RKO (cell line): ENCODE measurements at regions not wholly inside any gene's neighbourhood (a gene's known extent, or its start where the extent isn't known, plus 50 kb on each side); places are given as distances from the start of the nearest gene placed in this dataset.
A peak's percentile ranks its signal among the peaks of the same experiment; 100 is the strongest.

Experiments
- DNase-seq: peaks from one replicate; pipeline ENCODE4 v3.0.0-alpha.2; 2016; ENCODE audit warnings: low spot score

GRCh38 chr5:67405101-67405364, 208.4 kb upstream of the CD180 start:
- DNase-seq: no peak

DNA sequence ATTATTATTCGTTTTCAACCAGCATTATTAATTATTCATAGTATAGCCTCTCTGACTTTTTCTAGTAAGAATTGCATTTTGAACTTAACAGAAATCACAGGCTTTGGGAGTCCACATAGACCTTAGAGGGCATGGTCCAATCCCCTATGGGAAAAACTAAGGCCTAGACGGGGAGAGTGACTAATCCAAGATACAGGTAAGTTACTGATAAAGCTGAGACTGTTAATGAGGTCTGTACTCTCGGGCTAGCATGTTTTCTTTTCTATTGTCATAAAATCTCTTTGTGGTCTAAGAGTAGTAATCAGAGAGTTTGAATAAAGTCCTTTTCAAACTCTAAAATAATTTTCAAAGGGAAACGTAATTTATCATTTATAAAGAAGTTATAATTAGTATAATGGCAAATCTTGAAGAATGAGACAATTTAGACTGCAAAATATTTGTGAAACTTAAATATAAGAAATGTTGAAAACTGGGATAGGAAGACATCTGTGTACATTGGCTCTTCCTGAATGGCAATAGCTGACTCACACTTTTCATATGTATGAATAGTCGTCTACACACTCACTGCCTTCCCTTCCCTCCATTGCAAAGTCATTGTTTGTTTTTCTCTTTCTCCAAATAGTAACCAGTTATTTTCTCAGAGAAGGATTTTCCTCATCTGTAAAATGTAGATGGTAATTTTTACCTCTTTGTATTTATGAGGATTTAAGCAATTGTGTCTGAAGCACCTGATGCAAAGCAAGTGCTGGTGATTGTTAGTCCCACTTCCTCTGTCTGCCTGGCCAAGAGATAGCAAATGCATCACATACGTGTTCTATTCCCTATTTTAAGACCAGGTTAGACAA, 207.9 kb upstream of the CD180 start:
- peak; percentile 15 for DNase-seq

DNA sequence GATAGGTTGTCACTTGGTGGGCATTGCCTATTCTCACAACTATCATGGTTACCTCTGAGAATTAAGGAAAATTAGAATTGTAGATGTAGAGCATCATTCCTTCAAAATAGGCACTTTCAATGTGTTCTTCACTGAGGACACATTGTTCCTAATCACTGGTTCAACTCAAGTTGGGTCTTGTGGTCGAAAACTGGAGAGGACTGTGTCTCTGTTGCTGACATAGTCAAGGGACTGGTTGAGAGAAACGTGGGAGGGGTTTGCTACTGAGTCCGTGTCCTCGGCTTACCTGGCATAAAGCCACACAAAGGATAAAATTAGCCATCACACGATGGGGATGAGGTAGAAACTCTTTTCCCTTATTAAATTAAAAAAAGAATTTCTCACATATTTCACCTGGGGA, 205.9 kb upstream of the CD180 start:
- DNase-seq: no peak

- no peak for DNase-seq
These were observed 204.6 kb upstream of the CD180 start for GRCh38 chr5:67401172-67401571.

DNA sequence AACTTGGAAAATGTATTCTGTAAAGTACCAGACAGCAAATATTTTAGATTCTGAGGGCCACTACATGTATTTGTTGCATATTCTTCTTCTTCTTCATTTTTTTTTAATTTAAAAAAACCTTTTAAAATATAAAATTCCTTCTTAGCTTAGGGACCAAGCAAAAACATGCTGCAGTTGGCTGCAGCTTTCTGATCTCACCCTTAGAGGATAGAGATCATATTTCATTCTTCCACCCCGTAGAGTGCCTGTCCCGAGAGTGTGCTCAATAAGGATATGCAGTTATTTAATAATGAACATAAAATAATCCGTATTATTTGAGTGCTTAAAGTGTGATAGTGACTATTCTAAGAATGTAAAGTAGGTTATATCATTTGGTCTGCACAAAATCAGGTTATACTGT, 204.2 kb upstream of the CD180 start:
- DNase-seq: no peak

DNA sequence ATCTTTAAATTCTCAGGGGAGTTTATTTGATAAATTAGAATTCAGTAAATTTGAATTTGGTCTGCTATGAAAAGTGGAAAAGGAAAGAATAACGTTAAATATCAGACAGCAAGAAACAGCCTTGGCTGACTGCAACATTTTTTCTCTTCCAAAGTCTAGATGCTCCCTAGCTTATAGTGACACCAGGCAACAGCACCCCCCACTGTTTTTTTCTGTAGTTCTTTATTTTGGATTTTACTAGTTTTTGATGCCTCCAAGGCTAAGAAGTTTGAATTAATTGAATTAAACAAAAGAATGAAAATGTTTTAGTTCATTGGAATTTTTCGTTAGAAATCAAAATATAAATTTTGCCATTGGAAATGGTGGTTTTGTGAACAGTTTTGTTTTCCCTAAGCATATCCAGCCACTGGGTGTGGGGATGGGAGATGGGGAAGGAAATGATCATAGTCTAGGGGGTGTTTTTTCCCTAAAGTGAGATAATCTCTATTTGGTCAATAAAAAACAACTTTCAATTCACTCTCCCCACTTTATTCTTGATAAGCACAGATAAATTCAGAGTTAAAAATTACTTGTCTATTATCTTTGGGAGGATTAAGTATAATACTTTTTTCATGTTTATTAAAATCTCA, 199.3 kb upstream of the CD180 start:
- DNase-seq: no peak

- no peak for DNase-seq
These were observed 196.6 kb upstream of the CD180 start for GRCh38 chr5:67393211-67393610.

GRCh38 chr5:67390935-67391334, 194.3 kb upstream of the CD180 start:
- DNase-seq: no peak

GRCh38 chr5:67383451-67383850, 186.9 kb upstream of the CD180 start:
- no peak for DNase-seq

GRCh38 chr5:67381236-67381880, 184.8 kb upstream of the CD180 start:
- DNase-seq: no peak

- no peak for DNase-seq
These were observed 183.8 kb upstream of the CD180 start for GRCh38 chr5:67380431-67380830.

- no peak for DNase-seq
These were observed 183.2 kb upstream of the CD180 start for GRCh38 chr5:67379753-67380152.

DNA sequence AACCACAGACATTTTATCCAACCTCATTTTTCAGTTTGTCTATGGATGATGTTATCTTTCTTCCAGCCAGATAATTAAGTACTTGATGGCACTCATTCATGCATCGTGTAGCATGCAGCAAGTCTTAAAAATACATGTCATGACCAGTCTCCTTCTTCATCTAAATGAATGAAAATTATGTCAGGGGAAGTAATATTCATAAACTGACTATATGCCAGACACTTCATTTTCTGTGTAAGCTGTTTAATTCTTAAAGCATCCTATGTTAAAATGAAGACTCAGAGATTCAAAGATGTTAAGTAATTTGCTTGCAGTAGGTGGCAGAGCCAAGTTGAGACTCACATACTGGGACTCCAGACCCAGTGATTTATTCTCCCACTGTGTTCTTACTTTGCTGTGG, 181.7 kb upstream of the CD180 start:
- DNase-seq: no peak

GRCh38 chr5:67377631-67378030, 181.0 kb upstream of the CD180 start:
- DNase-seq: no peak

DNA sequence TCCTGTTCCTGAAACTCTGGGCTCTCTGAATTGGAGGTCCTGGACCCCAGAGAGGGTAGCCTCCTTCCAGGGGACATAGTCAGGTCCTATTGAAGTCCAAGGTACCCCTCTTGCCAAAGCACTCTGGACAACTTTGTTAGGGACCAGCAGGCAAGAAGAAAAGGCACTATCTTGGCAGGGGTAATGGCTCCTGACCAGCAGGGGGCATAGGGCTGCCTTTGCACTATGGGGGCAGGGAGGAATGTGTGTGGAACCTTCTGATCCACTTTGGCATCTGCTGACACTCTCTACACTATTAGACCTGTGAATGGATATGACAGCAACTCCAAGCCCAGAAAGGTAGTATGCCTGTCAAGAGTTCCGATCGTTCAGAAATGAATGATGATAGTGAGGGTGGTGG, 179.0 kb upstream of the CD180 start:
- DNase-seq: no peak

GRCh38 chr5:67374378-67374777, 177.8 kb upstream of the CD180 start:
- no peak for DNase-seq

GRCh38 chr5:67373518-67373917, 176.9 kb upstream of the CD180 start:
- DNase-seq: no peak

GRCh38 chr5:67372887-67373286, 176.3 kb upstream of the CD180 start:
- no peak for DNase-seq

GRCh38 chr5:67371924-67372323, 175.3 kb upstream of the CD180 start:
- DNase-seq: no peak

GRCh38 chr5:67366691-67367395, 170.2 kb upstream of the CD180 start:
- DNase-seq: no peak

DNA sequence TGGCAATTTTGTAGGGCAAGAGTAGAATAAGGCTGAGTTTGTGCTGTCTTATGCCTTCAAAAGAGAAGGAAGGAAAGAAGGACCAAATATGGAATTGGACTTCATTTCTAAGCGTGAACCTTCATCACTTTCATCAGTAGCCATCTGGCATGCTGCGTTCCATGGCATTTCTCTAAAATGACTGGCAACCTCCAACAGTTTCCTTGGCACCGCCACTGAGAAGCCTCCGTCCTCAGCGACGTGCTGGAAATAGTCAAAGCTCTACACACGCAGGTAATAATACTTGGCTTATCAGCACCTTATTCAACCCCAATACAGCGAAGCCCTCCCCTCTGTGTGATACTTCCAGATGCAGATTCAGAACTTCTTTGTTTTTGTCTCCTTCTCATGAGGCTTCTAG, 169.7 kb upstream of the CD180 start:
- no peak for DNase-seq

DNA sequence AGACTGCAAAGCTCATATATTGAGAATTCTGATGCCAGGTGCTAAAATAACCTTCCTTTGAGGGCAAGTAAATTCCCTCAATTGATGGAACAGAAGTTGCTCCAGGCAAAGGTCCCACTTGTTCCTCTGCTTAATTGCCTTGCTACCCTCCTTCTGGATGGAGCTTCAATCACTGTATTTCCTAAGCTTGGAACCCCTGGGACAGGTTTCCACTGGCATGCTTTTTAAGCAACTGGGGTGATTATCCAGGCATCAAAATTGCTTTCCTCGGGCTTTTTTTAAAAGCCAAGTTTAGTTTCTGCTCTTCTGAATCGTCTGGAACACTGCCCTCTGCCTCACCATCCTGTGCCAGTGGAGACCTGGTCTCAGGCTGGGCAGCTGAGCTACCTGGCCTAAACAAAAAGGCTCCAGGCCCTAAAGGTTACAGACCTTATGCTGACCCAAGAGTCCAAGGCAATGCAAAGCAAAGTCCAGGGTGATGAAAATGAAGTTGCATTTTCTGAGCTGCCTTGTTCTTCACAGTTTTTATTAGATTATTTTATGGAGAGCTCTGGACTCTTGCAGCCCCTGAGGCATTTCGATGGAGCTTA, 167.9 kb upstream of the CD180 start:
- no peak for DNase-seq

- no peak for DNase-seq
These were observed 167.4 kb upstream of the CD180 start for GRCh38 chr5:67363963-67364362.
